MCF 10A (cell line): ENCODE measurements at regions not wholly inside any gene's neighbourhood (a gene's known extent, or its start where the extent isn't known, plus 50 kb on each side); places are given as distances from the start of the nearest gene placed in this dataset.

ENCODE experiments used
- BruUV-seq: library from RNA; stranded (reverse); fragments of 400-500 nt; replicated peaks from 2 replicates; lab custom pipeline; 2021; lab: Mats Ljungman, UMichigan
- CTCF ChIA-PET: fragments of 300-600 bp; sonication (Branson Sonifier 250); formaldehyde crosslinking; extraction: SDS; loops from one replicate; lab custom pipeline; 2021; ENCODE audit warnings: antibody characterized with exemption, inconsistent platforms; lab: Yijun Ruan, JAX
- POLR2A ChIA-PET: fragments of 300-600, 350-650 bp; sonication (Branson Sonifier 250); formaldehyde crosslinking; extraction: SDS; loops from one replicate; lab custom pipeline; 2020; ENCODE audit warnings: antibody characterized with exemption, inconsistent platforms; lab: Yijun Ruan, JAX
- DNase-seq: peaks from one replicate; pipeline ENCODE4 v3.0.0-alpha.2; 2018; ENCODE audit not compliant: unreplicated experiment
- H3K27ac Mint-ChIP-seq: one replicate; pipeline ENCODE4 v1.8.0; 2022; ENCODE audit warnings: mild to moderate bottlenecking, low read depth, mixed read lengths; ENCODE audit not compliant: unreplicated experiment
- H3K27me3 Mint-ChIP-seq: one replicate; pipeline ENCODE4 v1.8.0; 2022; ENCODE audit warnings: mixed read lengths; ENCODE audit not compliant: insufficient read depth, unreplicated experiment
- H3K36me3 Mint-ChIP-seq: one replicate; pipeline ENCODE4 v1.8.0; 2022; ENCODE audit warnings: mild to moderate bottlenecking, moderate library complexity, mixed read lengths; ENCODE audit not compliant: insufficient read depth, unreplicated experiment
- H3K4me1 Mint-ChIP-seq: one replicate; pipeline ENCODE4 v1.8.0; 2022; ENCODE audit warnings: mixed read lengths; ENCODE audit not compliant: insufficient read depth, unreplicated experiment
- H3K4me3 Mint-ChIP-seq: one replicate; pipeline ENCODE4 v1.8.0; 2022; ENCODE audit warnings: mild to moderate bottlenecking, moderate library complexity, mixed read lengths; ENCODE audit not compliant: unreplicated experiment
- H3K9me3 Mint-ChIP-seq: one replicate; pipeline ENCODE4 v1.8.0; 2022; ENCODE audit warnings: mixed read lengths; ENCODE audit not compliant: unreplicated experiment
- CTCF ChIP-seq: fragments of 200-600 bp; IDR thresholded peaks from one replicate; pipeline ENCODE4 v1.8.0; 2022; ENCODE audit warnings: antibody characterized with exemption, mild to moderate bottlenecking; ENCODE audit not compliant: unreplicated experiment
- intact Hi-C: fragments of 100-400 bp; cut with micrococcal nuclease; formaldehyde crosslinking; loops from 2 replicates; pipeline ENCODE4 v1.14.1; 2022

GRCh38 chr5:91443023-91443422 is 59.9 kb upstream of the ARRDC3 start:
- TF ChIP-seq CTCF: no peak
- POLR2A ChIA-PET: interaction anchor here (0.6 kb wide), 1 partner anchor 12 kb away, joined by 3 read pairs; no protein-coding TSS in a partner anchor
- H3K4me3 Mint-ChIP-seq: no peak overlapping the region

GRCh38 chr5:91441082-91441481 is 58.0 kb upstream of the ARRDC3 start:
- intact Hi-C loops: no loop called here
- no peaks in the 10 kb centered on the region for H3K36me3 Mint-ChIP-seq
- H3K4me1 Mint-ChIP-seq: no peaks in the 10 kb centered on the region
- TF ChIP-seq CTCF: no peak
- no peak for DNase-seq
- H3K27ac Mint-ChIP-seq: no peak overlapping the region
- ChIA-PET CTCF (interaction anchor here (0.7 kb wide), 1 partner anchor 649 kb away, joined by 3 read pairs; no protein-coding TSS in a partner anchor), POLR2A (no interaction called here)
- no TSS peak for BruUV-seq
- no peak overlapping the region for H3K4me3 Mint-ChIP-seq
- H3K9me3 Mint-ChIP-seq: no peaks in the 10 kb centered on the region
- no peaks in the 10 kb centered on the region for H3K27me3 Mint-ChIP-seq

More at GRCh38 chr5:91443023-91443422, 59.9 kb upstream of the ARRDC3 start:
- no peak overlapping the region for H3K27ac Mint-ChIP-seq
- H3K9me3 Mint-ChIP-seq: no peaks in the 10 kb centered on the region
- H3K36me3 Mint-ChIP-seq: no peaks in the 10 kb centered on the region
- intact Hi-C loops: no loop called here
- no peaks in the 10 kb centered on the region for H3K4me1 Mint-ChIP-seq
- CTCF ChIA-PET: interaction anchor here (0.6 kb wide), 1 partner anchor 147 kb away, joined by 3 read pairs; no protein-coding TSS in a partner anchor
- H3K27me3 Mint-ChIP-seq: no peaks in the 10 kb centered on the region
- no peak for DNase-seq
- BruUV-seq: no TSS peak

- ChIA-PET CTCF (interaction anchor here (1.4 kb wide), 1 partner anchor 19 kb away, joined by 3 read pairs; no protein-coding TSS in a partner anchor), POLR2A (no interaction called here)
- H3K36me3 Mint-ChIP-seq: no peaks in the 10 kb centered on the region
- no peak for DNase-seq
- no peak overlapping the region for H3K27ac Mint-ChIP-seq
- no peak for TF ChIP-seq CTCF
- intact Hi-C loops: no loop called here
- BruUV-seq: no TSS peak
- no peaks in the 10 kb centered on the region for H3K9me3 Mint-ChIP-seq
- H3K27me3 Mint-ChIP-seq: no peaks in the 10 kb centered on the region
- no peak overlapping the region for H3K4me3 Mint-ChIP-seq
- no peaks in the 10 kb centered on the region for H3K4me1 Mint-ChIP-seq
Measured at GRCh38 chr5:91438871-91439270, 55.8 kb upstream of the ARRDC3 start.

- Mint-ChIP-seq H3K27ac (no peak overlapping the region), H3K36me3 (no peaks in the 10 kb centered on the region), H3K4me3 (no peak overlapping the region), H3K27me3 (no peaks in the 10 kb centered on the region), H3K4me1 (no peaks in the 10 kb centered on the region), H3K9me3 (no peaks in the 10 kb centered on the region)
- ChIA-PET CTCF (no interaction called here), POLR2A (no interaction called here)
- BruUV-seq: no TSS peak
- TF ChIP-seq CTCF: no peak
- intact Hi-C loops: no loop called here
- DNase-seq: no peak
Measured at GRCh38 chr5:91436241-91436640, 53.1 kb upstream of the ARRDC3 start.
